ENCODE measurements at regions not wholly inside any gene's neighbourhood (a gene's known extent, or its start where the extent isn't known, plus 50 kb on each side); places are given as distances from the start of the nearest gene placed in this dataset.

GRCh38 chr15:60251300-60252070 is 146.3 kb downstream of the ANXA2 start:
- TF ChIP-seq CTCF (conservative IDR thresholded peaks at IDR 0.05; ENCODE audit: low read length): no peak
- TF ChIP-seq EZH2phosphoT487 (IDR thresholded peaks at IDR 0.05; ENCODE audit: borderline replicate concordance): no peak

Data from Loucy (cell line).